ENCODE measurements at regions not wholly inside any gene's neighbourhood (a gene's known extent, or its start where the extent isn't known, plus 50 kb on each side); places are given as distances from the start of the nearest gene placed in this dataset.

DNA sequence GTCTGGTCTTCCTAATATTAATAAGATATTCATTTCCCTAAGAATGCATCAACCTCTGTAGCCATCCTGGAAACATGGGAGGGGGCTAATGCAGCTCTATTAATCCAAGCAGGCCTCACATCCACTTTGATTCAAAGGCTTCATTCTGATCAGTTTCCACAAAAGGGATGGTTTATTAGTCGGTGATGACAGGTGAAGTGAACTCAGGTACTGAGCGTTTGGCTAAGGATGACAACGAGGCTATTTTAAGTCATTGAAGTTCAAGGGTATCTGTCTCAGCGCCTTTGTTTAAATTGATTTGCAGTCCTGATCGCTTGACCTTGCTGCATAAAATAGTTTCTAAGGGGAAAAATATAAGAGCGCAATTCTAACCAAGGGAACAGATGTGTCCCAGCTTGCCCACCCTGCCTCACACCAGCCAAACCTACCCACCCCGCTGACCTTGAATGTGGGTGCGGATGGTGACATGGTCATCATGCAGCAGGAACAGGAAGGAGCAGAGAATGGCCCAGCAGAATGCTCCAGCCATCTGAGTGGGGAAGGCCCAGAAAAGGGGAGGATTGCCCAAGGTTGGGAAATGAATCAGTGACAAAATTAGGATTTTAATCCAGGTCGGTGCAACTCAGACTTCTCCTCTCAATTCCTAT lies 70.5 kb upstream of the ZNF618 start:
- Histone ChIP-seq H3K79me2 (replicated peaks; ENCODE audit: insufficient read depth, low read length) (no peaks in the 10 kb centered on the region), H3K27me3 (ENCODE audit: insufficient read depth, low read depth, low read length) (no peaks in the 10 kb centered on the region), H2AFZ (ENCODE audit: low read depth, low read length) (no peak overlapping the region), H3K9ac (ENCODE audit: low read length) (no peak overlapping the region), H3K27ac (ENCODE audit: low read length) (no peak overlapping the region), H3K9me2 (ENCODE audit: insufficient read depth, low read length) (no peaks in the 10 kb centered on the region), H3K4me3 (ENCODE audit: low read length) (no peak overlapping the region), H3K4me2 (ENCODE audit: low read length) (no peak overlapping the region), H3F3A (ENCODE audit: insufficient read depth, low read length, poor library complexity, severe bottlenecking) (no peaks in the 10 kb centered on the region), H3K9me3 (ENCODE audit: low read length) (no peaks in the 10 kb centered on the region), H4K20me1 (ENCODE audit: insufficient read depth) (no peaks in the 10 kb centered on the region), H3K36me3 (ENCODE audit: insufficient read depth, low read length) (no peaks in the 10 kb centered on the region)
- TF ChIP-seq MXI1 (conservative IDR thresholded peaks at IDR 0.05; ENCODE audit: poor library complexity, severe bottlenecking): no peak
- no peak for TF ChIP-seq EP300 (conservative IDR thresholded peaks at IDR 0.05; ENCODE audit: poor library complexity, severe bottlenecking)
- TF ChIP-seq, protein P1, sequence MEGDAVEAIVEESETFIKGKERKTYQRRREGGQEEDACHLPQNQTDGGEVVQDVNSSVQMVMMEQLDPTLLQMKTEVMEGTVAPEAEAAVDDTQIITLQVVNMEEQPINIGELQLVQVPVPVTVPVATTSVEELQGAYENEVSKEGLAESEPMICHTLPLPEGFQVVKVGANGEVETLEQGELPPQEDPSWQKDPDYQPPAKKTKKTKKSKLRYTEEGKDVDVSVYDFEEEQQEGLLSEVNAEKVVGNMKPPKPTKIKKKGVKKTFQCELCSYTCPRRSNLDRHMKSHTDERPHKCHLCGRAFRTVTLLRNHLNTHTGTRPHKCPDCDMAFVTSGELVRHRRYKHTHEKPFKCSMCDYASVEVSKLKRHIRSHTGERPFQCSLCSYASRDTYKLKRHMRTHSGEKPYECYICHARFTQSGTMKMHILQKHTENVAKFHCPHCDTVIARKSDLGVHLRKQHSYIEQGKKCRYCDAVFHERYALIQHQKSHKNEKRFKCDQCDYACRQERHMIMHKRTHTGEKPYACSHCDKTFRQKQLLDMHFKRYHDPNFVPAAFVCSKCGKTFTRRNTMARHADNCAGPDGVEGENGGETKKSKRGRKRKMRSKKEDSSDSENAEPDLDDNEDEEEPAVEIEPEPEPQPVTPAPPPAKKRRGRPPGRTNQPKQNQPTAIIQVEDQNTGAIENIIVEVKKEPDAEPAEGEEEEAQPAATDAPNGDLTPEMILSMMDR (IDR thresholded peaks at IDR 0.05; ENCODE audit: poor library complexity, severe bottlenecking): no peak
- no peak for TF ChIP-seq TAF1 (IDR thresholded peaks at IDR 0.05; ENCODE audit: low read depth)
- TF ChIP-seq, protein P2, sequence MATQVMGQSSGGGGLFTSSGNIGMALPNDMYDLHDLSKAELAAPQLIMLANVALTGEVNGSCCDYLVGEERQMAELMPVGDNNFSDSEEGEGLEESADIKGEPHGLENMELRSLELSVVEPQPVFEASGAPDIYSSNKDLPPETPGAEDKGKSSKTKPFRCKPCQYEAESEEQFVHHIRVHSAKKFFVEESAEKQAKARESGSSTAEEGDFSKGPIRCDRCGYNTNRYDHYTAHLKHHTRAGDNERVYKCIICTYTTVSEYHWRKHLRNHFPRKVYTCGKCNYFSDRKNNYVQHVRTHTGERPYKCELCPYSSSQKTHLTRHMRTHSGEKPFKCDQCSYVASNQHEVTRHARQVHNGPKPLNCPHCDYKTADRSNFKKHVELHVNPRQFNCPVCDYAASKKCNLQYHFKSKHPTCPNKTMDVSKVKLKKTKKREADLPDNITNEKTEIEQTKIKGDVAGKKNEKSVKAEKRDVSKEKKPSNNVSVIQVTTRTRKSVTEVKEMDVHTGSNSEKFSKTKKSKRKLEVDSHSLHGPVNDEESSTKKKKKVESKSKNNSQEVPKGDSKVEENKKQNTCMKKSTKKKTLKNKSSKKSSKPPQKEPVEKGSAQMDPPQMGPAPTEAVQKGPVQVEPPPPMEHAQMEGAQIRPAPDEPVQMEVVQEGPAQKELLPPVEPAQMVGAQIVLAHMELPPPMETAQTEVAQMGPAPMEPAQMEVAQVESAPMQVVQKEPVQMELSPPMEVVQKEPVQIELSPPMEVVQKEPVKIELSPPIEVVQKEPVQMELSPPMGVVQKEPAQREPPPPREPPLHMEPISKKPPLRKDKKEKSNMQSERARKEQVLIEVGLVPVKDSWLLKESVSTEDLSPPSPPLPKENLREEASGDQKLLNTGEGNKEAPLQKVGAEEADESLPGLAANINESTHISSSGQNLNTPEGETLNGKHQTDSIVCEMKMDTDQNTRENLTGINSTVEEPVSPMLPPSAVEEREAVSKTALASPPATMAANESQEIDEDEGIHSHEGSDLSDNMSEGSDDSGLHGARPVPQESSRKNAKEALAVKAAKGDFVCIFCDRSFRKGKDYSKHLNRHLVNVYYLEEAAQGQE (IDR thresholded peaks at IDR 0.05; ENCODE audit: borderline replicate concordance): no peak
- TF ChIP-seq EZH2 (IDR thresholded peaks at IDR 0.05; ENCODE audit: borderline replicate concordance, insufficient read depth, low read length, poor library complexity, severe bottlenecking): no peak
- no peak for TF ChIP-seq POLR2AphosphoS5 (IDR thresholded peaks at IDR 0.05)
- no peak for TF ChIP-seq SMC3 (conservative IDR thresholded peaks at IDR 0.05; ENCODE audit: poor library complexity)
- no peak for TF ChIP-seq RAD21 (conservative IDR thresholded peaks at IDR 0.05)

DNA sequence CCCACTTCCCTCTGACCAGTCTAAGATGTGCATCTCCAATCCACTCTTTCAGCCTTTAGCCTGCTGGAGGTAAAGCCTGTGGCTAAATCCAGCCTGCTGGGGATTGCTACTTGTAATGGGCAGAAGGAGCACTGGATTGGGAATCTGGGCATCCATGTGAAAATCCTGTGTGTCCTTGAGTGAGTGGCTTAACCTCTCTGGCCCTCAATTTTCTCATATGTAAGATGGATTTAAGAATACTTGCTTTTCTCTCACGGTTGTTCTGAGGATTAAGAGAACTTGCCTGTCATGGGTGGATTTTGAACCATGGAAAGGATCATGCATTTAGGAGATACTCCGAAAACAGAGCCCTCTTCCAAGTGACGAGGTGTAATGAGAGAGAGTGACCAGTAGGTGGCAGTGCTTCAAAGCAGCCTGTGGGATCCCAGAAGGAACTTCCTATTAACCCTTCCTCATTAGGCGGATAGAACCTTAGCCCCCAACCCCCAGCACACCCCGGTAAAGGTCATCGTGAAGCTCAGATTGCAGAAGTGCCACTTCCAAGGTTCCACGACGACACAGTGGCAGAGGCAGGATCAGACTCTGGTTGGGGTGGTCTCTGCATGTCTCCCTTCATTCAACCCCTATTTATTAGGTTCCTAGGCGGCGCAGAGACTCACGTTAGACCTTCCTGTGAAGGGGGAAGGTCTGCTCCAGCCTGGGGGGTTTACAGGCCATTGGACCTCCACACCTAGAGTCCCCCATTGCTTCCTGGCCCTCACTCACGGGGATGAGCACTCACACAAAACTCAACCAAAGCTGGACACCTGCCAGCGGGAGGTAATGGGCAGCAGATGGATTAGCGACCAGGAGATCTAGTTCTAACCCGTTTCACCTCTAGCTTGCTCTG lies 68.7 kb upstream of the ZNF618 start:
- H3K9me2 ChIP-seq (ENCODE audit: insufficient read depth, low read length): no peaks in the 10 kb centered on the region
- H3K4me3 ChIP-seq (ENCODE audit: low read length): no peak overlapping the region
- no peak overlapping the region for H3K27ac ChIP-seq (ENCODE audit: low read length)
- no peak overlapping the region for H2AFZ ChIP-seq (ENCODE audit: low read depth, low read length)
- no peaks in the 10 kb centered on the region for H3K36me3 ChIP-seq (ENCODE audit: insufficient read depth, low read length)
- H3K9ac ChIP-seq (ENCODE audit: low read length): no peak overlapping the region
- H3K79me2 ChIP-seq (replicated peaks; ENCODE audit: insufficient read depth, low read length): no peaks in the 10 kb centered on the region
- no peaks in the 10 kb centered on the region for H3K27me3 ChIP-seq (ENCODE audit: insufficient read depth, low read depth, low read length)
- no peaks in the 10 kb centered on the region for H3F3A ChIP-seq (ENCODE audit: insufficient read depth, low read length, poor library complexity, severe bottlenecking)
- H4K20me1 ChIP-seq (ENCODE audit: insufficient read depth): no peaks in the 10 kb centered on the region
- H3K4me2 ChIP-seq (ENCODE audit: low read length): no peak overlapping the region
- TF ChIP-seq RAD21 (conservative IDR thresholded peaks at IDR 0.05) (peak; percentile 30), TAF1 (IDR thresholded peaks at IDR 0.05; ENCODE audit: low read depth) (no peak), EP300 (conservative IDR thresholded peaks at IDR 0.05; ENCODE audit: poor library complexity, severe bottlenecking) (no peak), SMC3 (conservative IDR thresholded peaks at IDR 0.05; ENCODE audit: poor library complexity) (peak; percentile 43), MXI1 (conservative IDR thresholded peaks at IDR 0.05; ENCODE audit: poor library complexity, severe bottlenecking) (no peak), EZH2 (IDR thresholded peaks at IDR 0.05; ENCODE audit: borderline replicate concordance, insufficient read depth, low read length, poor library complexity, severe bottlenecking) (no peak), POLR2AphosphoS5 (IDR thresholded peaks at IDR 0.05) (no peak)
- TF ChIP-seq, protein P2 (IDR thresholded peaks at IDR 0.05; ENCODE audit: borderline replicate concordance): no peak
- TF ChIP-seq, protein P1 (IDR thresholded peaks at IDR 0.05; ENCODE audit: poor library complexity, severe bottlenecking): peak; percentile 60
- no peaks in the 10 kb centered on the region for H3K9me3 ChIP-seq (ENCODE audit: low read length)

Measured in neural cell (in vitro differentiated cells).